ENCODE measurements at regions not wholly inside any gene's neighbourhood (a gene's known extent, or its start where the extent isn't known, plus 50 kb on each side); places are given as distances from the start of the nearest gene placed in this dataset.

- Histone ChIP-seq H3K9me3 (replicated peaks) (no peaks in the 10 kb centered on the region), H3K36me3 (no peaks in the 10 kb centered on the region), H3K4me1 (no peaks in the 10 kb centered on the region), H3K27ac (replicated peaks) (no peak overlapping the region), H3K27me3 (ENCODE audit: low read depth) (no peaks in the 10 kb centered on the region), H3K4me3 (no peak overlapping the region)
- TF ChIP-seq CTCF (IDR thresholded peaks at IDR 0.05; ENCODE audit: borderline replicate concordance) = no peak
- intact Hi-C loops (cut with micrococcal nuclease) = no loop called here
- no peak for DNase-seq
Observed at GRCh38 chr3:168648321-168648720, 552.6 kb upstream of the GOLIM4 start.

- no peaks in the 10 kb centered on the region for H3K27me3 ChIP-seq (ENCODE audit: low read depth)
- H3K27ac ChIP-seq (replicated peaks) = no peak overlapping the region
- no peak overlapping the region for H3K4me3 ChIP-seq
- no peak for TF ChIP-seq CTCF (IDR thresholded peaks at IDR 0.05; ENCODE audit: borderline replicate concordance)
- H3K36me3 ChIP-seq = no peaks in the 10 kb centered on the region
- intact Hi-C loops (cut with micrococcal nuclease) = no loop called here
- no peak for DNase-seq
- no peaks in the 10 kb centered on the region for H3K9me3 ChIP-seq (replicated peaks)
- H3K4me1 ChIP-seq = no peaks in the 10 kb centered on the region
Observed at GRCh38 chr3:168647582-168647981, 551.9 kb upstream of the GOLIM4 start.

GRCh38 chr3:168645180-168645579 lies 549.5 kb upstream of the GOLIM4 start:
- intact Hi-C loops (cut with micrococcal nuclease) = no loop called here
- no peak for TF ChIP-seq CTCF (IDR thresholded peaks at IDR 0.05; ENCODE audit: borderline replicate concordance)
- no peak overlapping the region for H3K27ac ChIP-seq (replicated peaks)
- H3K4me3 ChIP-seq = no peak overlapping the region
- no peaks in the 10 kb centered on the region for H3K9me3 ChIP-seq (replicated peaks)
- H3K36me3 ChIP-seq = no peaks in the 10 kb centered on the region
- H3K27me3 ChIP-seq (ENCODE audit: low read depth) = no peaks in the 10 kb centered on the region
- no peaks in the 10 kb centered on the region for H3K4me1 ChIP-seq
- no peak for DNase-seq

- H3K36me3 ChIP-seq = no peaks in the 10 kb centered on the region
- no peaks in the 10 kb centered on the region for H3K4me1 ChIP-seq
- H3K4me3 ChIP-seq = no peak overlapping the region
- no peak for TF ChIP-seq CTCF (IDR thresholded peaks at IDR 0.05; ENCODE audit: borderline replicate concordance)
- no peak for DNase-seq
- H3K27me3 ChIP-seq (ENCODE audit: low read depth) = no peaks in the 10 kb centered on the region
- intact Hi-C loops (cut with micrococcal nuclease) = no loop called here
- no peak overlapping the region for H3K27ac ChIP-seq (replicated peaks)
- H3K9me3 ChIP-seq (replicated peaks) = no peaks in the 10 kb centered on the region
Observed at GRCh38 chr3:168628549-168628948, 532.8 kb upstream of the GOLIM4 start.

GRCh38 chr3:168625477-168625876 lies 529.8 kb upstream of the GOLIM4 start:
- TF ChIP-seq CTCF (IDR thresholded peaks at IDR 0.05; ENCODE audit: borderline replicate concordance) = no peak
- H3K9me3 ChIP-seq (replicated peaks) = no peaks in the 10 kb centered on the region
- intact Hi-C loops (cut with micrococcal nuclease) = no loop called here
- no peak overlapping the region for H3K27ac ChIP-seq (replicated peaks)
- no peak overlapping the region for H3K4me3 ChIP-seq
- no peak for DNase-seq
- H3K36me3 ChIP-seq = no peaks in the 10 kb centered on the region
- no peaks in the 10 kb centered on the region for H3K4me1 ChIP-seq
- H3K27me3 ChIP-seq (ENCODE audit: low read depth) = no peaks in the 10 kb centered on the region
